GM21423 (cell line): ENCODE measurements at regions not wholly inside any gene's neighbourhood (a gene's known extent, or its start where the extent isn't known, plus 50 kb on each side); places are given as distances from the start of the nearest gene placed in this dataset.
"Not testable (repeated sequence)": the region's sequence is repeated elsewhere in the genome, so short reads cannot be mapped to it uniquely, and the experiment has no call there.

Experiments used
- ATAC-seq: cut with Tn5 transposase; IDR thresholded peaks from one replicate; pipeline ENCODE4 v1.9.1; 2021; ENCODE audit warnings: mild to moderate bottlenecking, moderate library complexity; ENCODE audit not compliant: unreplicated experiment

DNA sequence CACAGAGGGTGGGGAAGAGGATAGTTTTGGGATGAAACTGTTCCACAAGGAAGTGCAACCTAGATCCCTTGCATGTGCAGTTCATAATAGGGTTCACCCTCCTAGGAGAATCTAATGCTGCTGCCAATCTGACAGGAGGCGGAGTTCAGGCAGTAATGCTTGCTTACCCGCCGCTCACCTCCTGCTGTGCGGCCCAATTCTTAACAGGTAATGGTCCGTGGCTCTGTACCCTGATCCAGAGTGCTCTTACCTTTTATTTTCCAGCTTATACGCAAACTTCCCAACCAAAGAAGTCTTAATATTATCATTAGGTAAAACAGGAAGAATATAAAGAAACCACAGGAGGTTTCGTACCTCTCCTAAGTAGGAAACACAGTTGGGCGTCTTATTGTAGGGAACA is 82.7 kb upstream of the CD302 start:
- ATAC-seq: no peak

DNA sequence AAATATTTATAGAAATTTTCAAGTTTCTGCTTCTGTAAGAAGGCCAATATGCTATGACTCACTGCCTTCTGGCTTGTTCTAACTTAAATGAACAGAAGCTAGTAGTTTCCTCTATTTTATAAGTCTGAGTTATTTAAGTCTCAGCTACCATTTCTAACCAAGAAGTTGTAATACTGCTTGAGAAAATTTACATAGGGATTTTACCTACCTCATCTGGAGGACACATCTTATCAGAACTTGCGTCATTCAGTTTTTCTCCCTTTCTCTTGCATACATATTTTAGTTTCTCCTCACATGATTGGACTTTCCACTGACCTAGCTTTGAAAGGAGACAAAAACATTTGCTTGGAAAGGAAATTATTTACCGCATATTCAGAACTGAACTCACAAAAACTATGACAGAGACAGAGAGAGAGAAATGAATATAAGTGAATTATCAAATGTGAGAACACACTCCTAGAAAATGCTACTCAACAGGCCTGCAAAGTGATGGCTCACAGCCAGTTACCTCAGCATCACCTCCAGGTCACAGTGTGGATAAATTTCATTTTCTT is 81.1 kb upstream of the CD302 start:
- ATAC-seq: peak; percentile 78

DNA sequence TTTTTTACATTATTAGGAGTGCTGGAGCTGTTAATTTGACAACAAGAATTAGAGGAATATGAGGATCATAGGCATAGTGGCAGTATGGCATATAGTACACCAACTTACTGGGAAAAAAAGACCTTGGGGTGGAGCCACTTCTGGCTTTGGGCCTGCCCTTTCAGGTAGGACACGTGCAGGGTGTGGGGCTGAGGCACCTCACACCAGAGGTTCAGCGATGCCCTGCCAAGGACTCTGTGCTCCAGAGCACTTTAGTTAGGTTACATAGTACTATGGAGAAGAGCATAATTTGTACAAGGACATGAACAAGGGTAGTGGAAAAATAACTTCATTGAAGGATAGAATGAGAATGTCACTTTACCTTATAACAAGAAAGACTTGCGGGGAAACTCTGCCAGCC is 77.1 kb upstream of the CD302 start:
- ATAC-seq: no peak

DNA sequence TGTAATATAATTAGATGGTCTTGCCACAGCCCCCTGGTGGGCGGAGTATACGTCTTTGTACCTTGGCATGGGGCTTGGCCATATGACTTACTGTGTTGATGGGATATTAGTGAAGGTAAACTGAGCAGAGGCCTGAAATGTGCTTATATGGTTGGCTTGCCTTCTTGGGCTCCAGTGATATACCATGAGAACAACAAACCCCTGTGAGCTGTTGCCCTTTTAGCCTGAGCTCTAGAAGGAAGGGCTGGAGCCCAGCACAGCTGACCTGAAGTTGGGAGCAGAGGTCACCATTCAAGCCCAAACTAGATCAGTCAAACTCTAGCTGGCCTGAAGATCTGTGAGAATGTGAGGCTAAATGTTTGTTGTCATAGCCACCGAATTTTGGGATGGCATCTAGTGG is 75.2 kb upstream of the CD302 start:
- ATAC-seq: no peak

DNA sequence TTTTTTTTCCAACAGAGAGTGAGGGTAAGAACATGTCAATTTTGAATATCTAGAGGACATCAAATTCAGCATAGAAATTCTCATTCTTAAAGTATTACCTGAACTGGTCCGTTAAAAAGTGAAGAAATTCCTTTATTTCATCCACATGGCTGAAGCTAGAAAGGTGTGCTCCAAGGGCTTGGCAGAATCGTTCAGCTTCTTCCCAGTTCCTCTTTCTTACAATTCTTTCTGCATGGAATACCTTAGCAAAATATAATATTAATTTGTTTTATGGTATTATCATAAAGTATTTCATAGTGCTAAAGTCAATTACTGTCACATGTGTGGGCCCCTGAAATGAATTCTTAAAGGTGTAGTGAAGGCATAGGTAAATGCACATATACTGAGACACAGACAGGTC is 74.3 kb upstream of the CD302 start:
- no peak for ATAC-seq

DNA sequence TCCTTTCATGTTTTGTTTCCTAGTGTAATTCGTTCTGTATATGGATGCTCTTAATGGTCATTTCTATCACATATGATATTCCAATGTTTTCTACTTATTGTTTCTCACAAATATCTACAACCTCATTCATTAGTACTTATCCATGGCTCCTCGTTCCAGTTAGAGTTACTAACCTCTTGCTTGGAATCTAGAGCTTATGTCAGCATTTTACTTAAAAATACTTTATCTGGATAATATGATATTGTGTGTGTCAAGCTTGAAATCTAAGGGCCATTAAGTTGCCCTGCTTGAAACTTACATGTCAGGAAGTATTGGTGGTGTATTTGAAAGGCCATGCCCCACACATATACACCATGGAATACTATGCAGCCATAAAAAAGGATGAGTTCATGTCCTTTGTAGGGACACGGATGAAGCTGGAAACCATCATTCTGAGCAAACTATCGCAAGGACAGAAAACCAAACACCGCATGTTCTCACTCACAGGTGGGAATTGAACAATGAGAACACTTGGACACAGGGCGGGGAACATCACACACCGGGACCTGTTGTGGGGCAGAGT is 70.7 kb upstream of the CD302 start:
- ATAC-seq: not testable (repeated sequence)

DNA sequence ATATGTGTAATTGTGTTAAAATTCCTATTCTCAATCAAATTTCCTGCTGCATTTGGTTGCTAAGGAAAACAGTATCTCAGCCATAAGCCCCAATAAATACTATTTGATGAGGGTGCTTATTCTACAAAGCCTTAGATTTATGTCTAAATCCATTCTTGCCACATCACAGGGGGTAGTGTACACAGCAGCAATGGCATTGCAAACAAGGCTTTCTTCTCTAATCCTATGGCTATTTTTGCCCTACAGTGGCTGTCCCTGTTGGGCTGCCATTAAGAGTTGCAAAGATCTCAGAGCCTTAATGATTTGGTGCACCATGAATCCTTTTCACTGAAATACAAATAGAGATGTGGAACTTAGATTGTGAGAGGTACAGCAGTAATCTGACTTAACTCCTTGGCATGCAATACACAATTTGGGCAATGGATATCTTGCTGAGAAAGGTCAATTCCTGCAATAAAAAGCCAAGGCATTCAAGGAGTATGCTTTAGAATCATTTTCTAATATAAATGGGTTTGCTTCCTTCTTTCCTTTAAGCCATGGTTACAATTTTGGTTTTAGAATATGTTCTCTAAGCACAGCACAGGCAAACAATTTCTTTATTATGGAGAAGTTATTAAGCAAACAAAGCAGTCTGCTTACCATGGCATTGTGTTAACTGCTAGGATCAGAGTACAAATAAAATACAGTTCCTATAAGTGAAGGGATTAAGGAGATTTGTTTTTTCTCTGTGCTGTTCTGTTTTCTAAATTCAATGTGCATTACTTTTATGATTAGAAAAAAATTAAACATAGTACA is 69.8 kb upstream of the CD302 start:
- ATAC-seq: no peak

DNA sequence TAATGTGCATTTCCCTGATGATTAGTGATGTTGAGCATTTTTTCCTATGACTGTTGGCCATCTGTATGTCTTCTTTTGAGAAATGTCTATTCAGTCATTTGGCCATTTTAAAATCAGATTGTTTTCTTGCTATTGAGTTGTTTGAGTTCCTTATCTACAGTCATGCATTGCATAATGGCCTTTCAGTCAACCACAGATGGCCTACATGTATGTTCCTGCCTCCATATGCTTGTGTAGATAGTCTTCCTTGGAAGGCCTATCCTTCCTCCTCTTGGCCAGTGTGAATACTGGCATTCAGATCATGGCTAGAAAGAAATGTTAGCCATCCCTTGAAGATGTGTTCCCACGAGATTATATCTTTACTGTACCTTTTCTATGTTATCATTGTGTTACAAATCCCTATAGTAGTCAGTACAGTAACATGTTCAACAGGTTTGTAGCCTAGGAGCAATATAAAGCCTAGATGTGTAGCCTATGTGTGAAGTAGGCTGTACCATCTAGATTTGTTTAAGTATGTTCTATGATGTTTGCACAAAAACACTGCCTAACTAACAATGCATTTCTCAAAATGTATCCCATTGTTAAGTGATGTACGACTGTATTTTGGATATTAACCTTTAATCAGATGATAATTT is 65.6 kb upstream of the CD302 start:
- ATAC-seq: no peak

DNA sequence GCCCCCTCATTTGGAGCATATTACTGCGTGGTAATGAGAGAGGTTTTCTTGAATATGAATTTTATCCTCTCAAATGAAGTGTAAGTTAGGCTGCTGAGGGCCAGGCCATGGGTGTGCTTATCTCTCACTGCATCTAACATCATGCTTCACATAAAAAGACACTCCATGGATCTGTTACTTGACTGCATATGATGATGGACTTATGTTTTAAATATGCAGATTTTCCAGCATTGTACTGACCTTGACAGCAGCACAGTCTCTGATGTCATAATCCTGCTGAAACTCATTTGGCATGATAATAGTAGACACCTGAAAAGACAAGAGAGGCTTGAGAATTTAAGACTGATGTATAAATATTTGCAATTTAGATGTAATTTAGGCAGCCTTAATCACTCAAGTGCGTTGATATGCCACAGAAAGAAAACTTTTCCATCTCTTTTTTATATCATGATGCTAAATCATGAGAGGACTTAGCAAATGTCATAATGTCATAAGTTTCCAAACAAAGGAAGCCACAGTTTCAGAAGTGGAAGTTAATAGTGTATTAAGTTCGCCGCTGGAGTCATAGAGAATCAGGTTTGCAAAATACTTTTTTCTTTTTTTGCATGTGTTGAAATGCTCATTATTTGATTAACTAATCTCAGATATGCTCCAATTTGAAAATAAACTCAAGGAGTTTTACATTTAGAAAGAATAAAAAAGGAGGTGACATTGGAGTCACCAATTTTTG is 62.7 kb upstream of the CD302 start:
- no peak for ATAC-seq

DNA sequence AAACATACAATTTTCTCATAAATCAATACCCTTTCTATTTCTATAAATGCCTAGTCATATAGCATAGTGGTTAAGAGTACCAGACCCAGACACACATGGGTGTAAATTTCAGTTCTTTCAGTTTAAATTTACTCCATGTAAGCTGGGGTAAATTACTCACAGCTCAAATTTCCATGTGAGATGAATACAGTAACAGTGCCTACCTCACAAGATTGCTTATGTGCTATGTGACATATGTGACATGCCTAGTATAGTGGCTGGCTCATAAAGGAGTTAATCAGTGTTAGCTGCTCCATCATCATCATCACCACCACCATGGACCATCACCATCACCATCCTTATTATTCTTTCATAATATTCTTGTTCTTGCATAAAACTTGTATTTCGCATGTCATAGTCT is 61.6 kb upstream of the CD302 start:
- ATAC-seq: no peak

DNA sequence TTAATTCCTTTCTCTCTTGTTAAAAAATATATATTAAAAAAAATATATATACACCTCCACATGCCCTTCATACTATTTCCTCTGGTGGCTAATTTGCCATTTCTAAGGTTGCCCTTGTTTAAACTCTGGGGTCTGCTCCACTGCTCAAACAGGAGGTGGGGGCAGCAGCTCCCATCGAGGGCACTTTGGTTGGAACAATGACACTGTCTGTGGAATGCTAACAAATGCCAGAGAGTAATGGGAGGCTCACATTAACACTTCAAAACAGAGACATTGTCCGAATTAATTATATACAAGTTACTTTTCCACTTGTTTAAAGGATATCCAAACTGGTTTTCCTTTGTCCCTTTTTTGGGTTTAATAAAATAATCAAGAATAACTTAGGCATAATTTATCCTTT is 58.8 kb upstream of the CD302 start:
- no peak for ATAC-seq

DNA sequence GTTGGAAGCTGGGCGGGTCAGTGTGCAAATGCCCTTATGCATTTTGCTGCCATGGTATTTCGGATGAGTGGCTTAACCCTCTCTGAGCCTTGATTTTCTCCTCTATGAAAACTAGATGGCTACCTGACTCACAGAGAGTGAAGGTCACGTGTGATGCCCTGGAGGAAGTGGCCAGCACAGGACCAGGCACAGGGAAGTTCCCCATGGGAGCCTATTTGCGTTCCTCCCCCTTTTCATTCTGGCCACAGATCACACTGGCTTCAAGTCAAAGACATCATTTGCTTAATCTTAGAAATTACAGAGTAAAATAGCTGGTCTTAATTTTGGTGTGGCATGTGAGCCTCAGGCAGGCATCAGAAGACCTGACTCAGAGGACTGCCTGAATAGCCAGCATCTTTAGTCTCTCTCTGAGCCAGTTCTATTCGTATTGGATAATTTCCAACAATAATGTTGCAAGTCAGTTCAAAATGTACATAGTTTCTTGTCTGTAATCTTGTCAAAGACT is 57.6 kb upstream of the CD302 start:
- ATAC-seq: no peak

DNA sequence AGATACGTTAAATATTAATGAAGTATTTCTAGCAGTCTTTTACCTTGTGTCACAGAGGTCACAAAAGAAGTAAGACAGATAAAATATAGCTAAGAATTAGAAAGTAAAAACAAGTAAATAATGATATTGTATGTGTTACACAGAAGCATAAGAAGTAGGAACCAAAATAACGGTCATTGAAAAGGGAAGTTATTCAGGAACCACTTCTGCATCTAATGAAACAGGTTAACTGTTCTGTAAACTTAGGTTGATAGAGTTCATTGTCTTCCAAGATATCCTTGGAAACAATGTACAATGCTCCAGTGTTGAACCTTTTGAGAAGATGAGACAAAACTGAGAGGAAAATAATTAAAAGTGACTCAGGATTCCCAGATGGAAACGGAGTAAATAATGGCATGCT is 57.1 kb upstream of the CD302 start:
- ATAC-seq: no peak

DNA sequence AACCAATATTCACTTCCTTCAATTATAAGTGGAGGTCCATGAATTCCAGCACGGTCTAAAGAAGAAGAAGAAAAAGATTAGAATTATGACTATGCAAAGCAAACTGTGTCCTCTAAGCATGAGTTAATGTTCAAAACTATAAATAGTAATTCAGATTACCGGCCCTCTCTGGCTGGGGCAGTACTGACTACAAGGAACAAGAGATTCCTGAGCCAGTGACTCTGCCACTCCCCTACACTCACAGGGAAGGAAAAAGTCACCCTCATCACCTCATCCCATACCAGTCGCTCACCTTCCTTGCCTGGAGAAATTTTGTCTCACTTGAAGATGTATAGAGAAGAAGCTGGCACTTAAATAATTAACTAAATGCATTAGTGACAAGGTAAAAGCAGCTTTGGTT is 56.5 kb upstream of the CD302 start:
- no peak for ATAC-seq

DNA sequence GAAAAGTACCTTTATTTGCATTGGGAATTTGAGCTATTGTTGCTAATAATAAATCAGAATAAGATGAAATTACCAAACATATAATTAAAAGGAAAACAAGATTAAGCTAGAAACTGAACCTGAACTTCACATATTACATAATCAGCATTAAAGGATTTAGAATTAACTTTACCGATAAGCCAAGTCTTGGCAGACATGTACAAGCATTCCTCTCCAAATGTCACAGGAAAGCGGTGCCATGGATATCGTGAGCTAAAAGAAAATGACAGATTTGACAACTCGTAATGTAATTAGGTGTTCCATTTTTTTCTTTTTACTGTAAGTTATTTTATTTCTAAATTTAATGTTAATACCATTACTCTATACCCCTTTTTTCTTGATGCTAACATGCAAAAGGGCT is 55.1 kb upstream of the CD302 start:
- no peak for ATAC-seq

DNA sequence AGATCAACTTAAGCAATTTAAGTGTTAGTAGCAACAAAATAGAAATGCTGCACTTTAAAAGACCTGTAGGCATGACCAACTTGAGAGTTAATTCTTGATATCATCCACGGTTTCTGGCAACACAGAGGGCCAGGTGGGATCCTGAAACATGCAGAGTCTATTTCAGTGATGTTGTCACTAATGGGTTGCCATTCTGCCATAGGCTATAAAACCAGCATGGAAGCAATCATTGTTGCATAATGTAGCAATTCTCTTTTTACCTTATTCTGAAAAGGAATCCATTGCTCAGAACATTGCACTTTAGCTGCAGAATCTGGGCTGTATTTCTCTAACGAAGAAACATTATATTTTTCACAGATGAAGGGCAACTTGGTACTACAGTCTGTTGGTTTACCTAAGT is 53.9 kb upstream of the CD302 start:
- ATAC-seq: no peak

DNA sequence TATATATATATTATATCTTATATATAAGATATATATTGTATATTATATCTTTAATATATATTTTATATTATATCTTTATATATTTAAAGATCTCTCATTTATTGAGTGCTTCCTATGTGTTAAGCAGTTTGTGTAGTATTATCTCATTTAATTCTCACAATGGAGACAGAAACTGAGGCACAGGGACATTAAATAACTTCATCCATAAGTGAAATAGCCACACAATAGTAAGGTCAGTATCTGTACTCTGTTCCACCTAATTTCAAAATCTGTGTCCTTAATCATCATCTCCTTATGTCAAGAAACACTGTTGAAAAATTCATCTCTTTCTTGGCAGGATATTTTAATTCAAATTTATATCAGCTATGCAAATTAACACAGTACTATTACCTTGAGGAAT is 52.8 kb upstream of the CD302 start:
- no peak for ATAC-seq

DNA sequence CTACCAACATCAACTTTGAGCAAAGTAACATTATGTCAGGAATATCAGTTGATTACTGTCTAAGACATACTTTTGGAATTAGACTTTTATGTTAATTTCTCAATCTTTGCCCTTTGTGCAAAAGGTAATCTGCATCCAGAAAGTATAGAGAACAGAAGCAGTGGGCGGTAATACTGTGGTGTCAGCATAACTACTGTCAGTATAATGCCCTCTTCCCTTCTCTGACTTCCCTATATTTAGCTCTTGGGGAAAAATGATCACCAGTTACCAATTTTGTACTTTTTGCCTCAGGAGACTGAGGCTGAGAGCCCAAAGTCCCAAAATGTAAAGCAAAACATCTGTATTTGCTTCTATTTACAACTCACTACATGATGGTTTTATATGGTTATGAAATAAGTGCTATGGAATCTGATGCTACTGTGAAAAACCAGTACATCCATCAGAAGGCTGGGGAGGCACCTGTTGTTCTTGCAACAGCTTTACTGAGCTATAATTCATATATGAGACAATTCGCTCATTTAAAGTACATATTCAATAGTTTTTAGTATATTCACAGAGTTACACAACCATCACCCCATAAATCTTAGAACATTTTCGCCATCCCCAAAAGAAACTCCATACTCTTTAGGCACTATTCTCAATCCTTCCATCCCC is 51.3 kb upstream of the CD302 start:
- no peak for ATAC-seq
